Lower leg skin (tissue), 4 donors: ENCODE measurements at regions not wholly inside any gene's neighbourhood (a gene's known extent, or its start where the extent isn't known, plus 50 kb on each side); places are given as distances from the start of the nearest gene placed in this dataset.

ENCODE experiments used
- DNase-seq, 2 donors: peaks; one replicate each; pipeline ENCODE4 v3.0.0-alpha.2; 2019; ENCODE audit warnings: low spot score in 2 of 2
- H3K4me3 ChIP-seq: fragments of 200-600 bp; sonication (generic); 2 replicates; pipeline ENCODE4 v1.5.1; 2017; ENCODE audit warnings: mild to moderate bottlenecking, low read depth; ENCODE audit not compliant: poor library complexity, severe bottlenecking
- POLR2A ChIP-seq, 2 donors: fragments of 450-650 bp; IDR thresholded peaks; one replicate each; pipeline ENCODE4 v1.6.1; 2016 to 2017; ENCODE audit warnings: antibody characterized with exemption in 2 of 2, mild to moderate bottlenecking in 1 of 2, moderate library complexity in 1 of 2
- WGBS, 2 donors: methylation state at CpG; one replicate each; pipeline ENCODE4 v1.1.5; 2018; 5-methylcytosine and 5-hydroxymethylcytosine counted together
- intact Hi-C: fragments of 100-400 bp; cut with DNase I; formaldehyde crosslinking; loops from one replicate; pipeline ENCODE4 v1.15.0; 2023; ENCODE audit warnings: low total_unique reads
- TF ChIP-seq, protein P1 (sequence below), 3 donors: fragments of 450-650 bp; IDR thresholded peaks; one replicate each; pipeline ENCODE4 v1.5.1; 2016; ENCODE audit warnings: antibody characterized with exemption in 3 of 3, mild to moderate bottlenecking in 3 of 3, moderate library complexity in 2 of 3

- 90 to 97% methylated on average over 8 of the region's 8 CpGs for WGBS, 2 donors
- TF ChIP-seq, protein P1, sequence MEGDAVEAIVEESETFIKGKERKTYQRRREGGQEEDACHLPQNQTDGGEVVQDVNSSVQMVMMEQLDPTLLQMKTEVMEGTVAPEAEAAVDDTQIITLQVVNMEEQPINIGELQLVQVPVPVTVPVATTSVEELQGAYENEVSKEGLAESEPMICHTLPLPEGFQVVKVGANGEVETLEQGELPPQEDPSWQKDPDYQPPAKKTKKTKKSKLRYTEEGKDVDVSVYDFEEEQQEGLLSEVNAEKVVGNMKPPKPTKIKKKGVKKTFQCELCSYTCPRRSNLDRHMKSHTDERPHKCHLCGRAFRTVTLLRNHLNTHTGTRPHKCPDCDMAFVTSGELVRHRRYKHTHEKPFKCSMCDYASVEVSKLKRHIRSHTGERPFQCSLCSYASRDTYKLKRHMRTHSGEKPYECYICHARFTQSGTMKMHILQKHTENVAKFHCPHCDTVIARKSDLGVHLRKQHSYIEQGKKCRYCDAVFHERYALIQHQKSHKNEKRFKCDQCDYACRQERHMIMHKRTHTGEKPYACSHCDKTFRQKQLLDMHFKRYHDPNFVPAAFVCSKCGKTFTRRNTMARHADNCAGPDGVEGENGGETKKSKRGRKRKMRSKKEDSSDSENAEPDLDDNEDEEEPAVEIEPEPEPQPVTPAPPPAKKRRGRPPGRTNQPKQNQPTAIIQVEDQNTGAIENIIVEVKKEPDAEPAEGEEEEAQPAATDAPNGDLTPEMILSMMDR (IDR thresholded peaks at IDR 0.05): no peak
- TF ChIP-seq POLR2A (IDR thresholded peaks at IDR 0.05): no peak
- DNase-seq: no peak
- intact Hi-C loops: no loop called here
- H3K4me3 ChIP-seq: no peak overlapping the region
Observed at GRCh38 chr20:53685070-53685595, 91.5 kb upstream of the ZNF217 start.

DNA sequence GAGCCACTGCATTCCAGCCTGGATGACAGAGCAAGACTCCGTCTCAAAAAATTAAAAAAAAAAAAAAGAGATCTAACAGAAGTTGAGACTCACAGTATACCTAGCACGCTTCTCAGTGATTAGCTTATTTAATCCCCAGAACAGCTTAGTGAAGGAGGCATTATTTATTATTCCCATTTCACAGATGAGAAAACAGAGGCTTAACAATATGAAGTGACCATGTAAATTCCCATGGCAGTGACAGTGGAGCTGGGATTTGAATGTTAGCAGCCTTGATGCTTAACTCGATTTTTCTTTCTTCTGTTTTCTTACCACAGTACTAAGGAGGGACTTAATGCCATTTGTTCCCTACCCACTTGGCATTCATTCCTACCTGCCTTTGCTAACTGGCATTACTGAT is 89.9 kb upstream of the ZNF217 start:
- TF ChIP-seq, protein P1 (IDR thresholded peaks at IDR 0.05): no peak
- TF ChIP-seq POLR2A (IDR thresholded peaks at IDR 0.05): no peak
- WGBS, 2 donors: 89 to 93% methylated on average over 3 of the region's 3 CpGs
- DNase-seq: no peak
- intact Hi-C loops: no loop called here
- H3K4me3 ChIP-seq: no peak overlapping the region

GRCh38 chr20:53681352-53682212 is 87.9 kb upstream of the ZNF217 start:
- no peak overlapping the region for H3K4me3 ChIP-seq
- intact Hi-C loops: no loop called here
- no peak for TF ChIP-seq POLR2A (IDR thresholded peaks at IDR 0.05)
- 90 to 91% methylated on average over 17 of the region's 17 CpGs for WGBS, 2 donors
- peak in 1 of 2 donors; percentile 20 for DNase-seq

GRCh38 chr20:53679597-53680309 is 86.1 kb upstream of the ZNF217 start:
- TF ChIP-seq, protein P1 (IDR thresholded peaks at IDR 0.05): no peak
- TF ChIP-seq POLR2A (IDR thresholded peaks at IDR 0.05): no peak
- WGBS, 2 donors: 73 to 76% methylated on average over 7 of the region's 7 CpGs
- DNase-seq: peak in 1 of 2 donors; percentile 34
- H3K4me3 ChIP-seq: no peak overlapping the region
- intact Hi-C loops: loop anchor here (10.0 kb wide), 1 partner anchor 45 kb away; no protein-coding TSS in a partner anchor

DNA sequence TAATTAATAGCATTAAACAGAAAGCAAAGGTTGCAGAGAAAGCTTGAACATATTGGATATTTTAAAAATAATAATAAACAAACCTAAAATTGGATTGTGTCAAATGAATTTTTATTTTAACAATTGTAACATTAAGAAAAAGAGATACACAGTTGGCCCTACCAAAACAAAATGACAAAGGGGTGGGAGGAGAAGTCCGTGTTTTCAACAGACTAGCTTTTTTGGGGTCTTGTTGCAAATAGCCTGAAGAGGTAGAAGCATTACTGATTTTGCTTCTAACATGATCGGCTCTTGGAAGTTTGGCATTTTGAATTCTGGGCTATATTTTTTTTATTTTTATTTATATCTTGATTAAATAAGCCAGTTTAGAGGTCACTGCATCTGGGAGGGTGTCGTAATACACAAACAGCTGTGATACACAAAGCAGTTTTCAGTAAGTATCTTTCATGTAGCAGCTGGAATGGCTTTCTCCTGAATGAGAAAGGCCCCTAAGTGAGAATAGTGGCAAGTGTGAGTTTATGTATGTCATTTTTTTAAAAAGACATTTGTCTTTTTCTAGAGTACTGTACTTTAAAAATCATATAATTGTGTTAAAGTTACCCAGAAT is 85.5 kb upstream of the ZNF217 start:
- intact Hi-C loops: loop anchor here (10.0 kb wide), 1 partner anchor 46 kb away; no protein-coding TSS in a partner anchor
- no peak for DNase-seq
- TF ChIP-seq, protein P1 (IDR thresholded peaks at IDR 0.05): no peak
- TF ChIP-seq POLR2A (IDR thresholded peaks at IDR 0.05): no peak

More for the DNA sequence above, 85.5 kb upstream of the ZNF217 start:
- H3K4me3 ChIP-seq: no peak overlapping the region
- WGBS, 2 donors: 69 to 73% methylated on average over 3 of the region's 3 CpGs
